ENCODE measurements at regions not wholly inside any gene's neighbourhood (a gene's known extent, or its start where the extent isn't known, plus 50 kb on each side); places are given as distances from the start of the nearest gene placed in this dataset.

- Histone ChIP-seq H3K36me3 (replicated peaks; ENCODE audit: insufficient read depth, low read length) (no peaks in the 10 kb centered on the region), H3K4me1 (ENCODE audit: low read length) (no peaks in the 10 kb centered on the region), H4K20me1 (ENCODE audit: insufficient read depth, low read length) (no peaks in the 10 kb centered on the region), H3K9me3 (replicated peaks; ENCODE audit: insufficient read depth, low read length) (no peaks in the 10 kb centered on the region), H3K27me3 (replicated peaks; ENCODE audit: insufficient read depth, low read length) (no peaks in the 10 kb centered on the region), H3K79me2 (ENCODE audit: low read length) (no peaks in the 10 kb centered on the region), H3K27ac (ENCODE audit: low read length) (no peak overlapping the region), H3K4me3 (ENCODE audit: low read length) (no peak overlapping the region), H3K9me2 (replicated peaks; ENCODE audit: insufficient read depth, low read length) (no peaks in the 10 kb centered on the region), H3K9ac (ENCODE audit: low read length) (no peak overlapping the region), H3F3A (ENCODE audit: insufficient read depth, low read length) (no peaks in the 10 kb centered on the region), H2AFZ (ENCODE audit: low read length) (no peak overlapping the region), H3K4me2 (ENCODE audit: low read depth, low read length) (no peak overlapping the region)
- no peak for DNase-seq
- no peak for TF ChIP-seq EZH2 (optimal IDR thresholded peaks at IDR 0.05; ENCODE audit: low read depth, low read length)
- no peak for TF ChIP-seq EZH2phosphoT487 (IDR thresholded peaks at IDR 0.05; ENCODE audit: low read length)
- TF ChIP-seq CTCF (IDR thresholded peaks at IDR 0.05; ENCODE audit: low read length), result no peak
Observed at GRCh38 chr1:218624052-218624451, 278.9 kb downstream of the TGFB2 start.

GRCh38 chr1:218625393-218625792 lies 280.3 kb downstream of the TGFB2 start:
- no peaks in the 10 kb centered on the region for H3K36me3 ChIP-seq (replicated peaks; ENCODE audit: insufficient read depth, low read length)
- H3K27me3 ChIP-seq (replicated peaks; ENCODE audit: insufficient read depth, low read length), result no peaks in the 10 kb centered on the region
- no peaks in the 10 kb centered on the region for H3K9me3 ChIP-seq (replicated peaks; ENCODE audit: insufficient read depth, low read length)
- no peaks in the 10 kb centered on the region for H4K20me1 ChIP-seq (ENCODE audit: insufficient read depth, low read length)
- no peak overlapping the region for H3K4me3 ChIP-seq (ENCODE audit: low read length)
- no peaks in the 10 kb centered on the region for H3K4me1 ChIP-seq (ENCODE audit: low read length)
- no peaks in the 10 kb centered on the region for H3K79me2 ChIP-seq (ENCODE audit: low read length)
- no peak overlapping the region for H3K27ac ChIP-seq (ENCODE audit: low read length)
- no peaks in the 10 kb centered on the region for H3K9me2 ChIP-seq (replicated peaks; ENCODE audit: insufficient read depth, low read length)
- no peak for TF ChIP-seq CTCF (IDR thresholded peaks at IDR 0.05; ENCODE audit: low read length)
- no peak for TF ChIP-seq EZH2phosphoT487 (IDR thresholded peaks at IDR 0.05; ENCODE audit: low read length)
- TF ChIP-seq EZH2 (optimal IDR thresholded peaks at IDR 0.05; ENCODE audit: low read depth, low read length), result no peak
- DNase-seq, result no peak
- no peak overlapping the region for H2AFZ ChIP-seq (ENCODE audit: low read length)
- no peaks in the 10 kb centered on the region for H3F3A ChIP-seq (ENCODE audit: insufficient read depth, low read length)
- no peak overlapping the region for H3K4me2 ChIP-seq (ENCODE audit: low read depth, low read length)
- no peak overlapping the region for H3K9ac ChIP-seq (ENCODE audit: low read length)

- no peaks in the 10 kb centered on the region for H3K27me3 ChIP-seq (replicated peaks; ENCODE audit: insufficient read depth, low read length)
- H3K27ac ChIP-seq (ENCODE audit: low read length), result no peak overlapping the region
- no peak for TF ChIP-seq EZH2phosphoT487 (IDR thresholded peaks at IDR 0.05; ENCODE audit: low read length)
- TF ChIP-seq CTCF (IDR thresholded peaks at IDR 0.05; ENCODE audit: low read length), result no peak
- TF ChIP-seq EZH2 (optimal IDR thresholded peaks at IDR 0.05; ENCODE audit: low read depth, low read length), result no peak
- no peak overlapping the region for H3K4me2 ChIP-seq (ENCODE audit: low read depth, low read length)
- H2AFZ ChIP-seq (ENCODE audit: low read length), result no peak overlapping the region
- no peak for DNase-seq
- H3K9ac ChIP-seq (ENCODE audit: low read length), result no peak overlapping the region
- H3K79me2 ChIP-seq (ENCODE audit: low read length), result no peaks in the 10 kb centered on the region
- no peaks in the 10 kb centered on the region for H3F3A ChIP-seq (ENCODE audit: insufficient read depth, low read length)
- H3K36me3 ChIP-seq (replicated peaks; ENCODE audit: insufficient read depth, low read length), result no peaks in the 10 kb centered on the region
- H3K4me1 ChIP-seq (ENCODE audit: low read length), result no peaks in the 10 kb centered on the region
- H4K20me1 ChIP-seq (ENCODE audit: insufficient read depth, low read length), result no peaks in the 10 kb centered on the region
- no peaks in the 10 kb centered on the region for H3K9me2 ChIP-seq (replicated peaks; ENCODE audit: insufficient read depth, low read length)
- no peak overlapping the region for H3K4me3 ChIP-seq (ENCODE audit: low read length)
- H3K9me3 ChIP-seq (replicated peaks; ENCODE audit: insufficient read depth, low read length), result no peaks in the 10 kb centered on the region
Observed at GRCh38 chr1:218633238-218633988, 288.3 kb downstream of the TGFB2 start.

All from MM.1S (cell line).